Epithelial cell of proximal tubule (primary cell): ENCODE measurements at regions not wholly inside any gene's neighbourhood (a gene's known extent, or its start where the extent isn't known, plus 50 kb on each side); places are given as distances from the start of the nearest gene placed in this dataset.

ENCODE experiments used
- DNase-seq: peaks from one replicate; pipeline ENCODE4 v3.0.0-alpha.2; 2011; ENCODE audit warnings: low read depth
- H3K4me3 ChIP-seq: 2 replicates; pipeline ENCODE4 v1.5.1; 2011; ENCODE audit warnings: low read depth, mild to moderate bottlenecking, low read length
- TF ChIP-seq, protein P1 (sequence below): conservative IDR thresholded peaks from 2 replicates; pipeline ENCODE4 v1.5.1; 2012; ENCODE audit warnings: low read depth, mild to moderate bottlenecking, low read length

DNA sequence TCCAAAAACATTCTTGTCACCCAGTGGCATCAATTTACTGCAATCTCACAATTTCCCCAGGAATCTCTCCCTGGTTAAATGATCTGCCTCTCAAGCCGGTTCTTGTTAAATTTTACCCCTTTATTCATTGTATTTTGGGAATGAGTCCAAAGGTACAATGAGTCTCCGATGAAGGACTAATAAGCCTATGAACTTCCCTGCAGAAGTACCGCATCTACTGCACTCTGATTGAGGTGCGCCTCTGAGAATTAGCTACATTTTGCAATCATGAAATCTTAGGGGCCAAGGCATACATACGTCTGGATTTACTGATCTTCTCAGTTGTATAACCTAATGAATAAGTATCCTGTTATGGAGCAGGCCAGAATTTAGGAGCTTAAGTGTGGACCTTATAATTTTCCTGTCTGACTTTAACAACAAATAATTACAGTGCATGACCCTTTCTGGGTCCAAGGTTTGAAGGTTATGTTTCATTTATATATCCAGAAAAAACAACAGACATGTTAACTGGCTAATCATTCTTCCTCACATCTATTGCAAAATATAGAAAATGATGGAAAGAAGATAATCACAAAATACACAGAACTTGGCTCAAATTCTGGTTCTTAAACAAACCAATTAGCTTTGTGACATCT lies 261.8 kb upstream of the NRXN1 start:
- H3K4me3 ChIP-seq, result no peak overlapping the region
- DNase-seq, result no peak
- TF ChIP-seq, protein P1, sequence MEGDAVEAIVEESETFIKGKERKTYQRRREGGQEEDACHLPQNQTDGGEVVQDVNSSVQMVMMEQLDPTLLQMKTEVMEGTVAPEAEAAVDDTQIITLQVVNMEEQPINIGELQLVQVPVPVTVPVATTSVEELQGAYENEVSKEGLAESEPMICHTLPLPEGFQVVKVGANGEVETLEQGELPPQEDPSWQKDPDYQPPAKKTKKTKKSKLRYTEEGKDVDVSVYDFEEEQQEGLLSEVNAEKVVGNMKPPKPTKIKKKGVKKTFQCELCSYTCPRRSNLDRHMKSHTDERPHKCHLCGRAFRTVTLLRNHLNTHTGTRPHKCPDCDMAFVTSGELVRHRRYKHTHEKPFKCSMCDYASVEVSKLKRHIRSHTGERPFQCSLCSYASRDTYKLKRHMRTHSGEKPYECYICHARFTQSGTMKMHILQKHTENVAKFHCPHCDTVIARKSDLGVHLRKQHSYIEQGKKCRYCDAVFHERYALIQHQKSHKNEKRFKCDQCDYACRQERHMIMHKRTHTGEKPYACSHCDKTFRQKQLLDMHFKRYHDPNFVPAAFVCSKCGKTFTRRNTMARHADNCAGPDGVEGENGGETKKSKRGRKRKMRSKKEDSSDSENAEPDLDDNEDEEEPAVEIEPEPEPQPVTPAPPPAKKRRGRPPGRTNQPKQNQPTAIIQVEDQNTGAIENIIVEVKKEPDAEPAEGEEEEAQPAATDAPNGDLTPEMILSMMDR, result no peak

DNA sequence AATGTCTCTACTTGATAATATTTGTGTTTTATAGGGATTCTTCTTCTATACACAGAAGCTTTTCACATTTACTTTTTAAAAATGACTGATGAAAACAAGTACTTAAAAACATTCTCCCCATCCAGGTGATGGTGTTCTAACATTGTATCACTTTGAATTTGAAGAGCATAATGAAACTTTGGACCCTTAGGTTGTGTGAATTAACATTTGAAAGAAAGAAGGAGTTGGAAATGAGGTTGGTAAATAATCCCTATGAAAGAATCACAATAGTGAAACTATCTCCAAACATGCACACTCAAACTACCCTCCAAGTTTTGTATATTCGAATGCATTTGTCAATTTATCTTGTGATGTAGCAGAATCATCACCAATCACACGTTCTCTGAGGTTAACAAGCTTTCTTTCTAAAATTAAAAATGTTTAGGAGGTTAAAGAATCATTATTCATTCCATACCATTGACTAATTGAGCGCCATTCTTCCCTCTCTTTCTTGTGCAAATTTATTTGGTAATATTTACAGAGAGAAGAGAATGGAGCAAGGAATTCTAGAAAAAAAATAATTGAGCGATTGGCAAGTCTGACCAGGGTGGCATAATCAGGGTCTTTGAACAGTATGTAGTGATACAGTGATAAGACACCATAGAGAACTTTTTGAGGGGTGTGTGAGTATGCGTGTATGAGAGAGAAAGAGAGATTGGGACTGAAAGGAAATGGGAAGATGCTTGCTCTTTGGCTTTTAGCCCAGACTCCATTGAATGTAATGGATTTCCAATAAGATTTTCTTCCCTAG lies 260.0 kb upstream of the NRXN1 start:
- DNase-seq, result no peak
- no peak overlapping the region for H3K4me3 ChIP-seq
- TF ChIP-seq, protein P1, result no peak

DNA sequence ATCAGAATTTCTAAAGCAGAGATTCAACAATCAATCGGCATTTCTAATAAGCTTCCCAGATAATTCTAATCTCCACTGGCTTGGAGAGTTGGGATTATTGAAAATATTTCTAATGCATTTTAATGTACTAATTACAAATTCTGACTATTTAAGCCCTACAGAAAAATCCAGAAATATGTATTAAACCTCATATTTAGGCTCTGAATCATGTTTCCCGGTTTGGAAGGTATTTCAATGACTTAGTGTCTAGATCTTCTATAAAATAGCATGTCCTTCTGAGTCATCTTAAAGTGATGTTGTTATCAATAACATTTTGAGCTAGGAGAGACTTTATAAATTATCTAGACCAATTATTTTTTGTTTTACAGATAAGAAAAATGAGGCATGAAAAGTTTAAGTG lies 258.8 kb upstream of the NRXN1 start:
- TF ChIP-seq, protein P1, result no peak
- no peak for DNase-seq
- H3K4me3 ChIP-seq, result no peak overlapping the region

DNA sequence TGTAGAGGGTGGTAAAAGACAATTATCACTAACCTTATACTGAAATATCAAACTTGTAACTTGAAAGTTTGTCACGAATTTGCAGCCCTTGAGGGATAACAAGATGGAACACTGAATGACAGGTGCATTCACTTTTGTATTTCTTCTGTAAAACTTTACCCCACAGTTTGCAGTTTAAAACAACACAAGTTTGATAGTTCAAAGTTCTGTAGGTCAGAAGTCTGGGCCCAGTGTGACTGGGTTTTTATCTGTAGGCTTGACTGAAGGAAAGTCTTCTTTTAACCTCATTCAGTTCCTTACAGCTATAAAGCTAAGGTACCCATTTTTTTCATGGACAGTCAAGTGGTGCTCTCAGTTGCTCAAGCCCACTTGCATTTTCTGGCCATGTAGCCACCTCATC lies 257.1 kb upstream of the NRXN1 start:
- TF ChIP-seq, protein P1, result no peak
- no peak overlapping the region for H3K4me3 ChIP-seq
- no peak for DNase-seq

GRCh38 chr2:51268191-51268590 lies 236.3 kb upstream of the NRXN1 start:
- no peak overlapping the region for H3K4me3 ChIP-seq
- TF ChIP-seq, protein P1, result no peak
- DNase-seq, result no peak

GRCh38 chr2:51265539-51265938 lies 233.6 kb upstream of the NRXN1 start:
- TF ChIP-seq, protein P1, result no peak
- no peak overlapping the region for H3K4me3 ChIP-seq
- DNase-seq, result no peak
